BLaER1 (cell line): ENCODE measurements at regions not wholly inside any gene's neighbourhood (a gene's known extent, or its start where the extent isn't known, plus 50 kb on each side); places are given as distances from the start of the nearest gene placed in this dataset.

Source experiments
- H3K27ac ChIP-seq: shearing (Covaris generic); formaldehyde crosslinking; 2 replicates; pipeline ENCODE4 v1.8.1; 2022
- H3K27me3 ChIP-seq: shearing (Covaris generic); formaldehyde crosslinking; 2 replicates; pipeline ENCODE4 v1.8.1; 2022
- H3K36me3 ChIP-seq: shearing (Covaris generic); formaldehyde crosslinking; 2 replicates; pipeline ENCODE4 v1.8.1; 2022
- H3K4me1 ChIP-seq: shearing (Covaris generic); formaldehyde crosslinking; 2 replicates; pipeline ENCODE4 v1.8.1; 2022
- H3K4me2 ChIP-seq: shearing (Covaris generic); formaldehyde crosslinking; 2 replicates; pipeline ENCODE4 v1.8.1; 2022
- H3K4me3 ChIP-seq: shearing (Covaris generic); formaldehyde crosslinking; 2 replicates; pipeline ENCODE4 v1.8.1; 2022
- H3K9ac ChIP-seq: shearing (Covaris generic); formaldehyde crosslinking; 2 replicates; pipeline ENCODE4 v1.8.1; 2022
- H3K9me3 ChIP-seq: shearing (Covaris generic); formaldehyde crosslinking; 2 replicates; pipeline ENCODE4 v1.8.1; 2022
- H4K20me1 ChIP-seq: shearing (Covaris generic); formaldehyde crosslinking; 2 replicates; pipeline ENCODE4 v1.8.1; 2022
- Cebpa-rat ChIP-seq: shearing (Covaris generic); IDR thresholded peaks from 2 replicates; pipeline ENCODE4 v1.8.1; 2022

DNA sequence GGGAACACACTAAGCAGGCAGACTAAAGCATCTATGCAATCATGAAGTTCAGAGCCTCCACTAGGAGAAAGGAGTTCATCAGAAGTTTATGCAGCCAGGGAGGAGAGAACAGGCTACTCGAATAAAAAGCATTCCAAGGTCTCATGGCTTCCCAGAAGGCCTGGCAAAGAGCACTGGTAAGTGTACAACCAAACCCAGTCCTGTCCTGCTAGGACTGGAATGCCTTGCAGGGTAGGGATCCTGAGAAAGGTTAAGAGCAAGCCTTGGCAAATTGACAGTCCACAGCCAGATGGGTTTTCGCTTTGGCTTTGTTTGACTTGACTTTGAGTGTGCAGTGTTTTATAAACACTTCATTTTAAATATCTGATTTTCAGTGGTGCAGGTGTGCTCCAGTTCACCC is 133.6 kb upstream of the ATP1B1 start:
- Histone ChIP-seq H4K20me1 (no peaks in the 10 kb centered on the region), H3K36me3 (no peaks in the 10 kb centered on the region), H3K4me3 (no peak overlapping the region), H3K4me2 (no peak overlapping the region), H3K9me3 (no peaks in the 10 kb centered on the region), H3K27ac (no peak overlapping the region), H3K27me3 (no peaks in the 10 kb centered on the region), H3K9ac (no peak overlapping the region), H3K4me1 (no peaks in the 10 kb centered on the region)
- no peak for TF ChIP-seq Cebpa-rat

DNA sequence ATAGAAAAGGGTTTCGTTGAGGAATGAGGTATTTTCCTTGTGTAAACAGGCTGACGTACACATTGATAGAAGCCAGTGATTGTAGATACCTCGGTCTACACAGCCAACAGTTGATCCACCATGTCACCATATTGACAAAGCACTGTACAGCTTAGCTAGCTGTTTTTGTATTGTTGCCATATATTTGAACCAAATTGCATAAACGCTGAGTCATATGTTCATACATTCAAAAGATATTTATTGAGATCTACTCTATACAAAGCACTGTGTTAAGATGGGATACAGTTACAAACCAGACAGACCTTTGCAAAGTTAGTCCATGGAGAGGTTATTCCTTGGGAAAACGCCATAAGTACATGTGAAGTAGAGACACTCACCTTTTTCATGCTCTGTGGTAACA is 132.4 kb upstream of the ATP1B1 start:
- Histone ChIP-seq H4K20me1 (no peaks in the 10 kb centered on the region), H3K27ac (no peak overlapping the region), H3K9ac (no peak overlapping the region), H3K9me3 (no peaks in the 10 kb centered on the region), H3K36me3 (no peaks in the 10 kb centered on the region), H3K4me1 (no peaks in the 10 kb centered on the region), H3K4me2 (no peak overlapping the region), H3K4me3 (no peak overlapping the region), H3K27me3 (no peaks in the 10 kb centered on the region)
- TF ChIP-seq Cebpa-rat: no peak

DNA sequence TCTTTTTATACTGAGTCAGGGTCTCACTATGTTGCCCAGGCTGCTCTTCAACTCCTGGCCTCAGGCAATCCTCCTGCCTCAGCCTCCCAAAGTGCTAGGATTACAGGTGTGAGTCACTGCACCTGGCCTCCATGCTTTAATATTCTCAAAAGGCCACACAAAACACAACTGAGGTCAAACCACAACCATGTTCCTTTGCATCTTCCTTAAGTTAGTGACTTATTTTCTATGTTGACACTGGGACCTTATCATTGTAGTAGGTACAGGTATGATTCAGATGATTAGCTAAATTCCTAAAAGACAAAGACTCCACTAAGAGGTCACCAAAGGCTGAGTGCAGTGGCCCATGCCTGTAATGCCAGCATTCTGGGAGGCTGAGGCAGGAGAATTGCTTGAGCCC is 131.9 kb upstream of the ATP1B1 start:
- H3K36me3 ChIP-seq: no peaks in the 10 kb centered on the region
- H3K9me3 ChIP-seq: no peaks in the 10 kb centered on the region
- H3K27ac ChIP-seq: no peak overlapping the region
- H3K4me3 ChIP-seq: no peak overlapping the region
- no peak overlapping the region for H3K4me2 ChIP-seq
- no peaks in the 10 kb centered on the region for H4K20me1 ChIP-seq
- no peak for TF ChIP-seq Cebpa-rat
- H3K4me1 ChIP-seq: no peaks in the 10 kb centered on the region
- no peak overlapping the region for H3K9ac ChIP-seq
- no peaks in the 10 kb centered on the region for H3K27me3 ChIP-seq

DNA sequence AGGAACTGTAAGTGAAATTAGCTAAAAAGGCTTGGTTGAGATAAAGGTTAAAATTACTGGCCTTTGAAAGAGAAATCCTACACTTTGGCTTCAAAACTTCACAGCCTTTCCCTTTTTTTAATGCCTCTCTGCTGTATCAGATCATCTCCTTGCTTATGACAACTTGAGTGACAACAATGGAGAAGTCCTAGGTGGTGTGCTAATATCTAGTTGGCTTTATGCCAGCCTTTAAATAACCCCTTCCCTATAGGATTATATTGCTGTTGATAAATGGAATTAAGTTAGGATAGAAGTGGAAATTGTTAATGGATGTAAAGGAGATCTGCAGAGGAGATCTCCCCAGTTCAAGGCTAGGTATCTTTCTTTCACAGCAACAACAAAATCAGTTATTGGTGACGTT is 130.2 kb upstream of the ATP1B1 start:
- no peaks in the 10 kb centered on the region for H3K36me3 ChIP-seq
- no peaks in the 10 kb centered on the region for H3K9me3 ChIP-seq
- H3K9ac ChIP-seq: no peak overlapping the region
- TF ChIP-seq Cebpa-rat: no peak
- H4K20me1 ChIP-seq: no peaks in the 10 kb centered on the region
- H3K27me3 ChIP-seq: no peaks in the 10 kb centered on the region
- no peak overlapping the region for H3K4me2 ChIP-seq
- no peak overlapping the region for H3K27ac ChIP-seq
- H3K4me3 ChIP-seq: no peak overlapping the region
- H3K4me1 ChIP-seq: no peaks in the 10 kb centered on the region

DNA sequence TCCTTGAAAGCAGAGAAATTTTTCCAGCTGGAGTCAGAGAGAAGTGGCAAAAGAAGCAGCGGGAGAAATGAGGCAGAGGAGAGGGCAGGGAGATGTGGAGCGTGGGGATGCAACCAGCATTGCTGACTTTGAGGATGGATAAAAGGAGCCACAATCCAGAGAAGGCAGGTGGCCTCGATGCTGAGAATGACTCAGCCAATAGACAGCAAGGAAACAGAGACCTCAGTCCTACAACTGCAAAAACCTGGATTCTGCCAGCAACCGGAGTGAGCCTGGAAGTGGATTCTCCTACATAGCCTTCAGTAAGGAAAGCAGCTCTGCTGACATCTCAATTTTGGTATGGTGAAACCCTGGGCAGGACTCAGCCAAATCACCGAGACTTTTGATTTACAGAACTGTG is 128.9 kb upstream of the ATP1B1 start:
- Histone ChIP-seq H3K27ac (no peak overlapping the region), H3K9me3 (no peaks in the 10 kb centered on the region), H3K4me1 (no peaks in the 10 kb centered on the region), H3K27me3 (no peaks in the 10 kb centered on the region), H4K20me1 (no peaks in the 10 kb centered on the region), H3K4me2 (no peak overlapping the region), H3K36me3 (no peaks in the 10 kb centered on the region), H3K9ac (no peak overlapping the region), H3K4me3 (no peak overlapping the region)
- no peak for TF ChIP-seq Cebpa-rat

DNA sequence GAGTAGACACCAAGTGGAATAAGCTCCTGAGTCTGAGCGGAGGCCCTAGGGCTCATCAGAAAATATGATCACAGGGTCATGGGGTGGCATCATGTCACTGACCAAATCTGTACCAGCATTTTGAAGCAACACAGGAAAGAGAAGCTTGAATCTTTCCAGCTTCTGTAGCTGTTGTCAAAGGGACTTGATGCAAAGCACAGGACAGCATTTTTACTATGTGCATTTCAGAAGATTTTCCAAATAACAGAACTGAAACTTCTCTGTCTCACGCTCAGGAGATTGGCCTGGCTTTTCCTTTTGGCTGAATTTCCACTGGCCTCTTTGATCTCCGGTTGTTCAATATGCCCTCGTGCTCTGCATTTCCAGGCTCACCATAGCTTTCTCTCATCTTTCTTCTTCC is 127.2 kb upstream of the ATP1B1 start:
- no peaks in the 10 kb centered on the region for H3K9me3 ChIP-seq
- no peak overlapping the region for H3K4me2 ChIP-seq
- H3K9ac ChIP-seq: no peak overlapping the region
- no peaks in the 10 kb centered on the region for H3K4me1 ChIP-seq
- no peak overlapping the region for H3K27ac ChIP-seq
- no peak for TF ChIP-seq Cebpa-rat
- no peak overlapping the region for H3K4me3 ChIP-seq
- no peaks in the 10 kb centered on the region for H3K36me3 ChIP-seq
- no peaks in the 10 kb centered on the region for H4K20me1 ChIP-seq
- no peaks in the 10 kb centered on the region for H3K27me3 ChIP-seq

DNA sequence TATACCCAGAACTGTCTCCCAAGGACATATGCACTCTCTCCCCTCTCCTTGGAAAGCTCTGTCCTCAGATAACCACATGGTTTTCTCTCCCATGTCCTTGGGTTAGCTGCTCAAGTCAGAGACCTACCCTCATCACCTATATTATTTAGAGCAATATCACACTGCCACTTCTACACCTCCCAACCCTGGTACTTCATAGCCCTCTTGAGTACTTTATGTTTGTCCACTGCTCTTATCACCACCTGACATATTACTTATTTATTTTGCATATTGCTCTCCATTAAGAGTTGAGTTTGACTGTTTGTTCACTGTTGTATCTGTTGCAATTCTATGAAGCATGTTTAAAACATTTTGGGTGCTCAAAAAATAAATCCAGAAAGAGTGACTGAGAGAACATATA is 126.3 kb upstream of the ATP1B1 start:
- no peak overlapping the region for H3K9ac ChIP-seq
- no peaks in the 10 kb centered on the region for H3K9me3 ChIP-seq
- H3K4me2 ChIP-seq: no peak overlapping the region
- no peaks in the 10 kb centered on the region for H3K27me3 ChIP-seq
- TF ChIP-seq Cebpa-rat: no peak
- H3K4me3 ChIP-seq: no peak overlapping the region
- no peaks in the 10 kb centered on the region for H4K20me1 ChIP-seq
- no peaks in the 10 kb centered on the region for H3K4me1 ChIP-seq
- H3K36me3 ChIP-seq: no peaks in the 10 kb centered on the region
- no peak overlapping the region for H3K27ac ChIP-seq

DNA sequence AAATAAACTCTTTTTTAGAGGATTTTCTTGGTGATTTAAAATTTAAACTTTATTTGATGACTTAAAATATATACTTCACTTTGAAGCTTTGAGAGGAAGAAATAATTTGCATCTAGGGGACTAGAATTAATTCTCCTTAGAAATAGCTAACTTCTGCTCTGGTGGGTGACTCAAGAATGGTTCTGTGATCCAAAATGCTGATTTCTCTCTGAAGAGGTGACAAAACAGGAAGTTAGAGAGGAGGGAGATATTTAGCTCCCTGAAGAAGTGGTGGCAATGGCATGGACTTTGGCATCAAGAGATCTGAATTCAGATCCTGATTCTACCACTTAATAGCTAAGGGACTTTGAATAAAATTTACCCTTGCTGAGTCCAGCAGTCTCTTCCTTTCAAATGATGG is 125.8 kb upstream of the ATP1B1 start:
- no peak for TF ChIP-seq Cebpa-rat
- H3K4me1 ChIP-seq: no peaks in the 10 kb centered on the region

DNA sequence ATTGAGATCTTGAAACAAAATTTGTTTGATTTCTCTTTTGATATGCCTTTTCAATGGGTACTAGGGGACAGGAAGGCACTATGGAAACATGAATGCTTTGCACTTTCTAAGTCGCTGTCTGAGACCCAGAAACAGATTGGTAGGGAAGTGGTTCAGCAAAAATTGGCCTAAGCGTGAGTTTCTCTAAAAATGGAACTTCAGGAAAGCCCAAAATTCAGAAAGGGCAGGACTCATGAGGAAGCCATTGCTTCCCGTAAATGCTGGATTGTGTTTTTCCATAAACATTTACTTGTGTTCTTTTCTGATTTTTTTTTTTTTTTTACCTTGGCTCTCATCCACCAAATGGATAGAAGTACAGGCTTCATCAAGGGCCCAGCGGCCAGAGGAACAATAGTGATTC is 123.7 kb upstream of the ATP1B1 start:
- Histone ChIP-seq H3K9ac (no peak overlapping the region), H3K4me2 (no peak overlapping the region), H4K20me1 (no peaks in the 10 kb centered on the region), H3K4me1 (no peaks in the 10 kb centered on the region), H3K27ac (no peak overlapping the region), H3K36me3 (no peaks in the 10 kb centered on the region), H3K4me3 (no peak overlapping the region), H3K9me3 (no peaks in the 10 kb centered on the region), H3K27me3 (no peaks in the 10 kb centered on the region)
- TF ChIP-seq Cebpa-rat: no peak

More for the DNA sequence above, 125.8 kb upstream of the ATP1B1 start:
- H3K4me3 ChIP-seq: no peak overlapping the region
- H3K27ac ChIP-seq: no peak overlapping the region
- no peaks in the 10 kb centered on the region for H3K9me3 ChIP-seq
- H4K20me1 ChIP-seq: no peaks in the 10 kb centered on the region
- no peak overlapping the region for H3K9ac ChIP-seq
- no peaks in the 10 kb centered on the region for H3K36me3 ChIP-seq
- no peak overlapping the region for H3K4me2 ChIP-seq
- H3K27me3 ChIP-seq: no peaks in the 10 kb centered on the region

DNA sequence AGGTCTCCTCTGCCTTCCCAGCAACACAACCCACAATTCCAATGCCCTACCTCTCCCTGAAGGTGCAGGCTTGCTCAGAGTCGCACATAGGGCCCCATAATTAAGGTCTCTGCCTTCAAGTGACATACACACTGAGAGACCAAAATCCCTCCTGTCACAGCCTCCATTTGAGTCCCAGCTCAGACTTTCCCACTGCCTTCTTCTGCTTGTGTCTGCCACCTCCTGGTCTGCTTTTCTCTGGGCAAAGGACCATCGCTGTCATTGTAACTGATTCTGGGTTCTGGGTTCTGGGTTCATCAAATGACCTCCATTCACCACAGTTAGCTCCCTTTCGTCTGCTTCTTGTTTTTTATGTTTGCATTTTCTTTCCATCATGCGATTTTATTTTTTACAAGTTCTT is 119.2 kb upstream of the ATP1B1 start:
- Histone ChIP-seq H3K9me3 (no peaks in the 10 kb centered on the region), H3K4me2 (no peak overlapping the region), H4K20me1 (no peaks in the 10 kb centered on the region), H3K4me3 (no peak overlapping the region), H3K27me3 (no peaks in the 10 kb centered on the region), H3K27ac (no peak overlapping the region), H3K36me3 (no peaks in the 10 kb centered on the region), H3K4me1 (no peaks in the 10 kb centered on the region), H3K9ac (no peak overlapping the region)
- no peak for TF ChIP-seq Cebpa-rat

DNA sequence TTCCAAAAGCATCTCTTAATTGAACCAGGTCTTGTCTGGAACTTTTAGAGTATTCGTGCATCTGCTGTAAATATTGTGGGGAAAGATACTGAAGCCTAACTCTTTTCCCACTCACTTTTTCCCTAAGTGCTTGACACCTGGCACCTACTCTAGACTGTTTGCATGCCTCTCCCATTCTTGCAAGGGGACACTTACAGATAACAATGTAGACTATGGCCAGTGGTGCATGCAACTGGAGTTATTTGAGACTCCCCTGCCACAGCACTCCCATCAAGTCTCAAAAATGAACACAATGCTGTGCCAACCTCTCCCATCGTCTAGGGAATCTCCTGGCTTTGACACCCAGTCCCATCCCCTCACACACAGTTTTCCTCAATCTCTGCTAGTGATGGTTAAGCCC is 118.6 kb upstream of the ATP1B1 start:
- Histone ChIP-seq H3K4me2 (no peak overlapping the region), H3K9me3 (no peaks in the 10 kb centered on the region), H3K36me3 (no peaks in the 10 kb centered on the region), H3K27me3 (no peaks in the 10 kb centered on the region), H3K9ac (no peak overlapping the region), H4K20me1 (no peaks in the 10 kb centered on the region), H3K27ac (no peak overlapping the region), H3K4me1 (no peaks in the 10 kb centered on the region), H3K4me3 (no peak overlapping the region)
- no peak for TF ChIP-seq Cebpa-rat
